ENCODE measurements at regions not wholly inside any gene's neighbourhood (a gene's known extent, or its start where the extent isn't known, plus 50 kb on each side); places are given as distances from the start of the nearest gene placed in this dataset.

DNA sequence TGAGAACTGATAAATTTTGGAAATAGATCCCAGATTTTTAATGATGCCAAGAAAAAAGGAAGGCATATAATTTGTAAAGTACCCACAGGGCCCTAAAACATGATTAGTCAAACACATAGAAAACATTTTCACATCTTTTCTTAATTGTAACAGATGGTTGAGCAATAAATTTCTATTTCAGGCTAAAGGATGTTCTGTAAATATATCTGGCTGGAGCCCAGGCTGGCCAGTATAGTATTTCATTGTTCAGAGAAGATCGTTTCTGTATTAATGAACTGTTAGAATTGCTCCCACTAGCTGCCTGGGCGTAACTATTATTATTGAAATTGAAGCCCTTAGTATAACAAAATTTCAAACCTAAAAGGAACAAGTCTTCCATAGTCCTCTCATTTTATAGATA, 105.3 kb upstream of the SMC2 start:
- no peaks in the 10 kb centered on the region for H3K4me1 ChIP-seq
- intact Hi-C loops (cut with DNase I; ENCODE audit: low total_unique reads) = no loop called here

DNA sequence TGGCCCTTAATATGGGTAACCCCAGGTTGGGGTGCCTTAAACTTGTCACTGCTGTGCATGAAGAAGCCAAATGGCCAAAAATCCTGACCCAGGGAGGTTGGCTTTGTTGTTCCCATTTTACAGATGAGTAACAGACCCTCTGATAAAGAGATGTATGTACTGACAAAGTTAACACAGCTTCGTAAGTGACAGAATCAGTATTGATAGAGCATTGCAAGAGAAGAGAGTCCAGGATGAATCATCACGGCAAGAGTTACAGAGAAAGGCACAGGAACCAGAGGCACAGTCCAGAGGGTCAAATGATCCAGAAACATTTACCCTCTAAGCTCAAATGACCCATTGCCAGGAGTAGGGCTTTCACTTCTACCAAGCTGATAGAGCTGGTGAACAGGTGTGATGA, 103.8 kb upstream of the SMC2 start:
- no peak overlapping the region for H3K27ac ChIP-seq
- no peaks in the 10 kb centered on the region for H3K9me3 ChIP-seq
- intact Hi-C loops (cut with DNase I; ENCODE audit: low total_unique reads) = no loop called here
- H3K36me3 ChIP-seq = no peaks in the 10 kb centered on the region
- no peaks in the 10 kb centered on the region for H3K4me1 ChIP-seq
- H3K27me3 ChIP-seq = no peaks in the 10 kb centered on the region
- DNase-seq (ENCODE audit: low spot score in 2 of 2) = no peak
- no peak overlapping the region for H3K4me3 ChIP-seq
- TF ChIP-seq CTCF (IDR thresholded peaks at IDR 0.05) = no peak
- no peak for TF ChIP-seq POLR2A (IDR thresholded peaks at IDR 0.05)
- no peak for TF ChIP-seq POLR2AphosphoS5 (IDR thresholded peaks at IDR 0.05)

More for the DNA sequence above, 105.3 kb upstream of the SMC2 start:
- no peak overlapping the region for H3K4me3 ChIP-seq
- TF ChIP-seq CTCF (IDR thresholded peaks at IDR 0.05) = no peak
- no peak for TF ChIP-seq POLR2A (IDR thresholded peaks at IDR 0.05)
- TF ChIP-seq POLR2AphosphoS5 (IDR thresholded peaks at IDR 0.05) = no peak
- DNase-seq (ENCODE audit: low spot score in 2 of 2) = no peak
- H3K9me3 ChIP-seq = no peaks in the 10 kb centered on the region
- no peaks in the 10 kb centered on the region for H3K27me3 ChIP-seq
- H3K36me3 ChIP-seq = no peaks in the 10 kb centered on the region
- H3K27ac ChIP-seq = no peak overlapping the region

GRCh38 chr9:103991001-103991400, 103.1 kb upstream of the SMC2 start:
- Histone ChIP-seq H3K4me1 (no peaks in the 10 kb centered on the region), H3K27ac (no peak overlapping the region), H3K4me3 (no peak overlapping the region), H3K9me3 (no peaks in the 10 kb centered on the region), H3K27me3 (no peaks in the 10 kb centered on the region), H3K36me3 (no peaks in the 10 kb centered on the region)
- DNase-seq (ENCODE audit: low spot score in 2 of 2) = no peak
- intact Hi-C loops (cut with DNase I; ENCODE audit: low total_unique reads) = no loop called here
- TF ChIP-seq POLR2A (IDR thresholded peaks at IDR 0.05) (no peak), CTCF (IDR thresholded peaks at IDR 0.05) (no peak), POLR2AphosphoS5 (IDR thresholded peaks at IDR 0.05) (no peak)

DNA sequence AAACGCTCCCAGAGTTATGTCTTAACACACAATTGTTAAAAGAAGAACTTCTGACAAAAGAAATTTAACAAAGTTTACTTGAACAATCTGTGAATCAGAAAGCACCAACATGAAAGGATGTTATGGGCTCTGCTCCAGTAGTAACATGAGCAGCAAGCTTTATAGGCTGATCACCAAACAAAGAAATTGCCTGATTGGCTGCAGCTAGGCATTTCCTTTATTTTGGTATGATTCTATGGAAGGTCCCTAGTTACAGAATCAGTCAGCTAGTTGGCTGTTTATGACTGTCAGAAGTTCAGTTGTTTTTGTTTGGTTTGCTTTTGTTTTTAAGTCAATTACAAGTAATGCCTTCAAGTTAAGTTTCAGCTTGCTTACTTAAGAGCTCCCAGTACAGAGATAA, 102.4 kb upstream of the SMC2 start:
- Histone ChIP-seq H3K27me3 (no peaks in the 10 kb centered on the region), H3K36me3 (no peaks in the 10 kb centered on the region), H3K4me1 (no peaks in the 10 kb centered on the region), H3K27ac (no peak overlapping the region), H3K4me3 (no peak overlapping the region), H3K9me3 (no peaks in the 10 kb centered on the region)
- DNase-seq (ENCODE audit: low spot score in 2 of 2) = no peak
- intact Hi-C loops (cut with DNase I; ENCODE audit: low total_unique reads) = no loop called here
- no peak for TF ChIP-seq POLR2A (IDR thresholded peaks at IDR 0.05)
- TF ChIP-seq CTCF (IDR thresholded peaks at IDR 0.05) = no peak
- no peak for TF ChIP-seq POLR2AphosphoS5 (IDR thresholded peaks at IDR 0.05)

DNA sequence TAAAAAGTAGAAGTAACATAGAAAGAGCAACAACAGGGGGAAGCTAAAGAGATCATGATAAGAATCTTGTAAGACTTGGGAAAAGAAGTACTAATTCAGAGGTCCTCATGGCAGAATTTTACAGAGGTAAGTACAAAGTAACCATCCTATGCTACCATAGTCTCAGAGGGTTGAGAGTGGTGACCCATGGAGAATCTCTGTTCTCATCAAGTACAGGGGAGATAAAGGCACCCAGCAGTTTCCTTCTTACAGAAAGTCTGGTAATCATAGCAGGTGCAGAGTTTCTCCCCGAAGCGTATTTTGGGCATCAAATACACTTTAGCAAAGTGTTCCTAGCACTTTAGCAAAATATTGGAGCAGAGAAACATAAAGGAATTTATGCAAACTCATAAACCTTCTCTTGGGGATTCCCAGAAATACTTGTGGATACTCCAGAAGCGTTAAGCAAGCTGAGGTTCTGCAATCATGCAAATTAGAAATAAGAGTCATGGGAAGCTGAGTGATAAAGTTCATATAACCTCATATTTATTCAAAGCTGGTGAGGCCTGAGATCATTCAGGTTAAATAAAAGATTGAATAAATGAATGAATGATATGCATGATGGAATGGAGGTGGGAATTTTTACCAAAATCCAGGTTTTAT, 101.0 kb upstream of the SMC2 start:
- no peaks in the 10 kb centered on the region for H3K36me3 ChIP-seq
- intact Hi-C loops (cut with DNase I; ENCODE audit: low total_unique reads) = no loop called here
- no peak overlapping the region for H3K4me3 ChIP-seq
- no peak for DNase-seq (ENCODE audit: low spot score in 2 of 2)
- TF ChIP-seq POLR2A (IDR thresholded peaks at IDR 0.05) = no peak
- no peak for TF ChIP-seq POLR2AphosphoS5 (IDR thresholded peaks at IDR 0.05)
- no peak for TF ChIP-seq CTCF (IDR thresholded peaks at IDR 0.05)
- no peak overlapping the region for H3K27ac ChIP-seq
- no peaks in the 10 kb centered on the region for H3K27me3 ChIP-seq
- no peaks in the 10 kb centered on the region for H3K9me3 ChIP-seq
- H3K4me1 ChIP-seq = no peaks in the 10 kb centered on the region

Data from breast epithelium (tissue), 4 donors.